ENCODE measurements at regions not wholly inside any gene's neighbourhood (a gene's known extent, or its start where the extent isn't known, plus 50 kb on each side); places are given as distances from the start of the nearest gene placed in this dataset.

DNA sequence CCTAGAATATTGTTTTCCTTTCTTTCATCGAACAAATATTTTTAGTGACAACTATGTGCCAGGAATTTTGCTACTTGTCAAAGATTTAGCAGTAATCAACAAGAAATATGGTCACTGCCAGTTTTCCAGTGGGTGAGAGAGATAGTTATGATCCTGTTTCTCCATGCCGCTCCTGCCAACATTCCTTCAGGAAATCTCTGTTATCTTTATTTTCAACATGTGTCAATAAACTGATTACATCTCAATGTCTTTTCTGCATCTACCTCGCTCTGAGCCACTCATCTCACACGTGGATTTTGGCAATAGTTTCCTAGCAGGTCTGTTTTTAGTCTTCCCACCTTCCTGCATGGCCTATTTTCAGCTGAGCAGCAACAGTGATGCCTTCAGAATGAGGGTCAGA lies 650.0 kb upstream of the STXBP6 start:
- TF ChIP-seq POLR2A (IDR thresholded peaks at IDR 0.05) (no peak), CTCF (IDR thresholded peaks at IDR 0.05) (no peak)

Measured in thyroid gland (tissue), 4 donors.